Upper lobe of right lung (tissue), 1 donor: ENCODE measurements at regions not wholly inside any gene's neighbourhood (a gene's known extent, or its start where the extent isn't known, plus 50 kb on each side); places are given as distances from the start of the nearest gene placed in this dataset.
"Not testable (repeated sequence)": the region's sequence is repeated elsewhere in the genome, so short reads cannot be mapped to it uniquely, and the experiment has no call there.

Experiments used
- ATAC-seq: fragments of 200-7000 bp; cut with Tn5 transposase; one replicate; pipeline ENCODE4 v1.9.1; 2020; ENCODE audit warnings: mild to moderate bottlenecking, moderate library complexity
- DNase-seq: peaks from one replicate; pipeline ENCODE4 v3.0.0-alpha.2; 2020
- H3K27ac ChIP-seq: fragments of 200-600 bp; one replicate; pipeline ENCODE4 v1.8.0; 2022
- H3K27me3 ChIP-seq: fragments of 200-600 bp; one replicate; pipeline ENCODE4 v1.8.0; 2022; ENCODE audit warnings: mild to moderate bottlenecking
- H3K36me3 ChIP-seq: fragments of 200-600 bp; one replicate; pipeline ENCODE4 v1.8.0; 2022
- H3K4me1 ChIP-seq: fragments of 200-600 bp; one replicate; pipeline ENCODE4 v1.8.0; 2022
- H3K4me3 ChIP-seq: fragments of 200-600 bp; one replicate; pipeline ENCODE4 v1.8.0; 2022; ENCODE audit warnings: mild to moderate bottlenecking
- H3K9me3 ChIP-seq: fragments of 200-600 bp; one replicate; pipeline ENCODE4 v1.8.0; 2022
- intact Hi-C: fragments of 100-400 bp; cut with DNase I; formaldehyde crosslinking; loops from one replicate; pipeline ENCODE4 v1.11.0; 2022
- TF ChIP-seq, protein P1 (sequence below): fragments of 200-600 bp; IDR thresholded peaks from one replicate; pipeline ENCODE4 v1.8.0; 2022; ENCODE audit warnings: antibody characterized with exemption
- donor health status: DM: no; HTN: yes; CAD: no; lungs with severe emphysema.

DNA sequence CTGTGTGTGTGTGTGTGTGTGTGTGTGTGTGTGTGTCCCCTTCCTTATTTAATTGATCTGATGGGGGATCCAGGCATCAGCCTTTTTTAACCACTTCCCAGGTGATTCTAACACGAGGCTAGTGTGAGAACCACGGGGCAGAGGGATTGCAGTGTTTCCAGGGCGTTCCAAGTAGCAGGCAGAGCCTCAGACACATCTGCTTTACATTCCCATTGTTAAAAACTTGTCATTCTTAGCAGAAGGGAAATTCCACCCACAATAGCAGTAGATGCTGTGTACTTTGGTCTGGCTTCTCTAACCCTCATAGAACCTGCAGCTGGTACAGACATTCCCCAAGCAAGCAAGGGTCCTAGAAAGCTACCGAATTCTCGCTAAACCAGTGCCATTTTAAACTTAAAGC, 81.9 kb upstream of the SLC30A5 start:
- Histone ChIP-seq H3K4me3 (no peak overlapping the region), H3K27ac (no peak overlapping the region), H3K9me3 (no peaks in the 10 kb centered on the region), H3K36me3 (no peaks in the 10 kb centered on the region), H3K27me3 (no peaks in the 10 kb centered on the region), H3K4me1 (no peaks in the 10 kb centered on the region)
- DNase-seq (no peak), ATAC-seq (no peak)
- TF ChIP-seq, protein P1, sequence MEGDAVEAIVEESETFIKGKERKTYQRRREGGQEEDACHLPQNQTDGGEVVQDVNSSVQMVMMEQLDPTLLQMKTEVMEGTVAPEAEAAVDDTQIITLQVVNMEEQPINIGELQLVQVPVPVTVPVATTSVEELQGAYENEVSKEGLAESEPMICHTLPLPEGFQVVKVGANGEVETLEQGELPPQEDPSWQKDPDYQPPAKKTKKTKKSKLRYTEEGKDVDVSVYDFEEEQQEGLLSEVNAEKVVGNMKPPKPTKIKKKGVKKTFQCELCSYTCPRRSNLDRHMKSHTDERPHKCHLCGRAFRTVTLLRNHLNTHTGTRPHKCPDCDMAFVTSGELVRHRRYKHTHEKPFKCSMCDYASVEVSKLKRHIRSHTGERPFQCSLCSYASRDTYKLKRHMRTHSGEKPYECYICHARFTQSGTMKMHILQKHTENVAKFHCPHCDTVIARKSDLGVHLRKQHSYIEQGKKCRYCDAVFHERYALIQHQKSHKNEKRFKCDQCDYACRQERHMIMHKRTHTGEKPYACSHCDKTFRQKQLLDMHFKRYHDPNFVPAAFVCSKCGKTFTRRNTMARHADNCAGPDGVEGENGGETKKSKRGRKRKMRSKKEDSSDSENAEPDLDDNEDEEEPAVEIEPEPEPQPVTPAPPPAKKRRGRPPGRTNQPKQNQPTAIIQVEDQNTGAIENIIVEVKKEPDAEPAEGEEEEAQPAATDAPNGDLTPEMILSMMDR, result no peak
- intact Hi-C loops, result no loop called here

DNA sequence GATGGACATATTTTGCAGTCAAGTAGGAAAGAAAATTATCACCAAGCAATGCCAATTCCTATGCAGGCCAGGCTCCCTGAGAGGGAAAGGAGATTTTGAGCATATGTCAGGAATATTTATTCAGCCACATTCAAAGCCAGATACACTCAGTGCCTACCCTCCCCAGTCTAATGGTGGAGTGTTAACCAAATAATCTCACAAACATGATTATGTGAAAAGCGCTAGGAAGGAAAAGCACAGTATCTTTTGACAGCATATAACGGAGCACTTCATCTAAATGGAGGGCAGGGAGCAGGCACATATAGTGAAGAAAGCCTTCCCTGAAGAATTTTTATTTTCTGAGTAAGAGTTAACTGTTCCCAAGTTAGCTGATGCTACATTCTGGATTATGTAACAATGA, 80.3 kb upstream of the SLC30A5 start:
- DNase-seq (no peak), ATAC-seq (no peak)
- Histone ChIP-seq H3K27ac (no peak overlapping the region), H3K4me3 (no peak overlapping the region), H3K4me1 (no peaks in the 10 kb centered on the region), H3K36me3 (no peaks in the 10 kb centered on the region), H3K9me3 (no peaks in the 10 kb centered on the region), H3K27me3 (no peaks in the 10 kb centered on the region)
- intact Hi-C loops, result no loop called here
- TF ChIP-seq, protein P1, result no peak

DNA sequence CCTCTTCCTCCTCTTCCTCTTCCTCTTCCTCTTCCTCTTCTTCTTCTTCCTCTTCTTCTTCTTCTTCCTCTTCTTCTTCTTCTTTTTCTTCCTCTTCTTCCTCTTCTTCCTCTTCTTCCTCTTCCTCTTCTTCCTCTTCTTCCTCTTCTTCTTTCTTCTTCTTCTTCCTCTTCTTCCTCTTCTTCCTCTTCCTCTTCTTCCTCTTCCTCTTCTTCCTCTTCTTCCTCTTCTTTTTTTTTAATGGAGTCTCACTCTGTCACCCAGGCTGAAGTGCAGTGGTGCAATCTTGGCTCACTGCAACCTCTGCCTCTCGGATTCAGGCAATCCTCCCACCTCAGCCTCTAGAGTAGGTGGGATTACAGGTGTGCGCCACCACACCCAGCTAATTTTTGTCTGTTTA, 79.8 kb upstream of the SLC30A5 start:
- DNase-seq, H3K9me3 ChIP-seq, intact Hi-C loops, ATAC-seq, H3K27ac ChIP-seq, H3K36me3 ChIP-seq, H3K27me3 ChIP-seq, H3K4me3 ChIP-seq, H3K4me1 ChIP-seq: not testable (repeated sequence)

DNA sequence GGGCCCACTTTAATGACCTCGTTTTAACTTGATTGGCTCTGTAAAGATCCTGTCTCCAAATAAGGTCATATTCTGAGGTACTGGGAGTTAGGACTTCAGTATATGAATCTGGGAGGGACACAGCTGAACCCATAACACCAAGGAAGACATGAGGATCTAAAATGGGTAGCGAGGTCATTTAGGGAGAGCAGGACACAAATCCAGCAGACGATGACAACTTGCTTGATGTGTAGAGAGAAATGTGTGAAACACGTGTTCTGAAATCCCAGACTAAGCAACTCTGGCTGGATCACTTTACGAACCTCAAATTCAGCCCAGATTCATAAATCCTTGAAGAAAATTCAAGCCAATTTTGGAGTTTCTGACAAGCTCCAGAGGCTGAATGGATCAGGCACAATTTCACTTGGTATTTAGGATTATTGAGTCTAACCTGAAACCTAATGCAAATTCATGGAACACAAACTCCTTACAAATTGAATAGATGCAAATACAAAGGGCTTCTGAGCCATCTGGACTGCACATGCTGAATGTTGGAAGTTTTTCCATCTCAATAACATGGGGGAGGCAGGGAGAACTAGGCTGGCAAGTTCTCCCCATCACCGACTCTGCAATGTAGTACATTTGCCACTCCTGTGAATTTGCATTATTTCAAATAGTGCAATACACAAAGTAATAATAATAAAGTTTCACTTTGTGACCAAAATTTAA, 74.0 kb upstream of the SLC30A5 start:
- no peak for DNase-seq
- H3K9me3 ChIP-seq, result no peaks in the 10 kb centered on the region
- no peak for ATAC-seq
- no peak overlapping the region for H3K4me3 ChIP-seq
- no peak overlapping the region for H3K27ac ChIP-seq
- TF ChIP-seq, protein P1, result no peak
- intact Hi-C loops, result no loop called here
- H3K36me3 ChIP-seq, result no peaks in the 10 kb centered on the region
- H3K27me3 ChIP-seq, result no peaks in the 10 kb centered on the region
- no peaks in the 10 kb centered on the region for H3K4me1 ChIP-seq

DNA sequence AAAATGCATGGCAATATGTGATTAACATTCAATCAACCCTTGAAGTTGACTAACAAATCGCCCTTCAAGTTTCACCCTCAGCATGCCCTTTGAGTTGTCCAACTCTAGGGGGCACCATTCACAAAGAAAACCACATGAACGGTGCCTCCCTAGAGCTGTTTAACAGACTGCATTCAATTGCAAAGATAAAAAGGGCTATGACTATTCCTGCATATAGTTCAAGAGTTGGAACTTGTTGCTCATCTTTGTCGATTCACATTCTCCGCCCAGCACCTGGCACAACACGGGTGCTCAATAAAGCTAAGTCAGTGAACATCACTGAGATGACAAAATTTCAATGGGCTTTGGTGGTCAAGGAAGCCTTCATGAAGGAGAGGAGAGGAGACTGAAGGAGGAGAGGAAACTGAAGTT, 69.6 kb upstream of the SLC30A5 start:
- H3K4me3 ChIP-seq, result no peak overlapping the region
- H3K36me3 ChIP-seq, result no peaks in the 10 kb centered on the region
- no peaks in the 10 kb centered on the region for H3K27me3 ChIP-seq
- DNase-seq, result no peak
- peak; percentile 87 for ATAC-seq
- H3K9me3 ChIP-seq, result no peaks in the 10 kb centered on the region
- no peaks in the 10 kb centered on the region for H3K4me1 ChIP-seq
- TF ChIP-seq, protein P1, result peak; percentile 56
- intact Hi-C loops, result no loop called here
- H3K27ac ChIP-seq, result no peak overlapping the region

DNA sequence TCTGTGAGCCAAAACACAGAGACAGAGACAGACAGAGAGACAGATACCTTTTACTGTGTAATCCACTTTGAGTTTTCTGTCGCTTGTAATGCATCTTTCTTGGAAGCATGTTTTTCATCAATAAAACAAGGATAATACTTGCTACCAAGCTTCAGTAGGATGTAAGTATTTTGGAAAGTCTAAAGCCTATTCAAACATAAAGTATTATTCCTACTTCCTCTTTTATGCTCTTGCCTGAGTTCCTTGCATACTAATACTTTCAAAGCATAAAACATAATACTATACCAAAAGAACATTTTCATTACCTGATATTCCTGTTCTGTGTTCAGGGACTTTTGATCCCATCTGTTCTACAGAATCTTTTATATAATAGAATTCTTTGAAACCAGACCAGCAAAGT, 64.5 kb upstream of the SLC30A5 start:
- no peaks in the 10 kb centered on the region for H3K27me3 ChIP-seq
- intact Hi-C loops, result no loop called here
- H3K4me1 ChIP-seq, result no peaks in the 10 kb centered on the region
- no peaks in the 10 kb centered on the region for H3K9me3 ChIP-seq
- no peak for ATAC-seq
- DNase-seq, result no peak
- H3K36me3 ChIP-seq, result no peaks in the 10 kb centered on the region
- H3K4me3 ChIP-seq, result no peak overlapping the region
- no peak overlapping the region for H3K27ac ChIP-seq
- TF ChIP-seq, protein P1, result no peak
